H9 (cell line): ENCODE measurements at regions not wholly inside any gene's neighbourhood (a gene's known extent, or its start where the extent isn't known, plus 50 kb on each side); places are given as distances from the start of the nearest gene placed in this dataset.
A peak's percentile ranks its signal among the peaks of the same experiment; 100 is the strongest.

Source experiments
- DNase-seq: peaks from one replicate; pipeline ENCODE4 v3.0.0-alpha.2; 2017
- H2AFZ ChIP-seq: one replicate; pipeline ENCODE4 v1.6.1; 2013; ENCODE audit warnings: mild to moderate bottlenecking, low read length, control low read depth, moderate library complexity
- H2AK5ac ChIP-seq: 2 replicates; pipeline ENCODE4 v1.6.1; 2013; ENCODE audit warnings: low read length, control low read depth, mixed read lengths; ENCODE audit not compliant: insufficient read length
- H2BK120ac ChIP-seq: one replicate; pipeline ENCODE4 v1.6.1; 2013; ENCODE audit warnings: low read depth, mild to moderate bottlenecking, low read length, control low read depth, inconsistent platforms; ENCODE audit not compliant: poor library complexity, severe bottlenecking
- H2BK12ac ChIP-seq: 2 replicates; pipeline ENCODE4 v1.6.1; 2013; ENCODE audit warnings: low read length, control low read depth, mixed read lengths, low read depth; ENCODE audit not compliant: insufficient read length
- H2BK15ac ChIP-seq: 2 replicates; pipeline ENCODE4 v1.6.1; 2013; ENCODE audit warnings: low read depth, low read length, control low read depth
- H2BK20ac ChIP-seq: one replicate; pipeline ENCODE4 v1.6.1; 2013; ENCODE audit warnings: low read depth, mild to moderate bottlenecking, low read length, control low read depth, inconsistent platforms; ENCODE audit not compliant: poor library complexity, severe bottlenecking
- H2BK5ac ChIP-seq: 2 replicates; pipeline ENCODE4 v1.6.1; 2013; ENCODE audit warnings: low read length, control low read depth, mixed read lengths; ENCODE audit not compliant: insufficient read length
- H3K14ac ChIP-seq: 2 replicates; pipeline ENCODE4 v1.6.1; 2013; ENCODE audit warnings: low read length, control low read depth; ENCODE audit not compliant: insufficient read depth
- H3K18ac ChIP-seq: 2 replicates; pipeline ENCODE4 v1.6.1; 2013; ENCODE audit warnings: low read depth, mild to moderate bottlenecking, mixed read lengths, low read length, control low read depth; ENCODE audit not compliant: insufficient read length
- H3K23ac ChIP-seq: 2 replicates; pipeline ENCODE4 v1.6.1; 2013; ENCODE audit warnings: low read length, control low read depth, mixed read lengths, low read depth; ENCODE audit not compliant: insufficient read length
- H3K23me2 ChIP-seq: 2 replicates; pipeline ENCODE4 v1.6.1; 2013; ENCODE audit warnings: low read depth, mild to moderate bottlenecking, mixed read lengths, low read length, control low read depth; ENCODE audit not compliant: insufficient read length, poor library complexity, severe bottlenecking
- H3K27ac ChIP-seq: 2 replicates; pipeline ENCODE4 v1.5.1; 2013; ENCODE audit warnings: low read length, control low read depth, mixed read lengths, low read depth; ENCODE audit not compliant: insufficient read length
- H3K27me3 ChIP-seq: 2 replicates; pipeline ENCODE4 v1.6.1; 2013; ENCODE audit warnings: low read length, control low read depth, inconsistent platforms; ENCODE audit not compliant: insufficient read depth
- H3K4ac ChIP-seq: 2 replicates; pipeline ENCODE4 v1.6.1; 2013; ENCODE audit warnings: low read depth, mild to moderate bottlenecking, control low read depth, inconsistent platforms, low read length, moderate library complexity
- H3K4me1 ChIP-seq: 2 replicates; pipeline ENCODE4 v1.6.1; 2013; ENCODE audit warnings: low read length, control low read depth, inconsistent platforms; ENCODE audit not compliant: insufficient read depth
- H3K4me2 ChIP-seq: 2 replicates; pipeline ENCODE4 v1.6.1; 2013; ENCODE audit warnings: low read length, control low read depth, mixed read lengths; ENCODE audit not compliant: insufficient read length, insufficient read depth
- H3K56ac ChIP-seq: 2 replicates; pipeline ENCODE4 v1.6.1; 2013; ENCODE audit warnings: low read depth, mild to moderate bottlenecking, mixed read lengths, low read length, control low read depth; ENCODE audit not compliant: insufficient read length
- H3K79me1 ChIP-seq: 2 replicates; pipeline ENCODE4 v1.6.1; 2013; ENCODE audit warnings: low read depth, mild to moderate bottlenecking, moderate library complexity, low read length, control low read depth, inconsistent platforms; ENCODE audit not compliant: insufficient read depth, poor library complexity, severe bottlenecking
- H3K79me2 ChIP-seq: 2 replicates; pipeline ENCODE4 v1.6.1; 2013; ENCODE audit warnings: low read length, control low read depth, inconsistent platforms; ENCODE audit not compliant: insufficient read depth
- H3K9ac ChIP-seq: 2 replicates; pipeline ENCODE4 v1.6.1; 2013; ENCODE audit warnings: low read length, control low read depth, mixed read lengths; ENCODE audit not compliant: insufficient read length; ENCODE audit errors: extremely low read depth
- H3K9me3 ChIP-seq: one replicate; pipeline ENCODE4 v1.6.1; 2013; ENCODE audit warnings: low read depth, low read length, inconsistent platforms; ENCODE audit not compliant: control insufficient read depth
- H3T11ph ChIP-seq: one replicate; pipeline ENCODE4 v1.6.1; 2013; ENCODE audit warnings: mild to moderate bottlenecking, low read length, control low read depth, inconsistent platforms
- H4K20me1 ChIP-seq: one replicate; pipeline ENCODE4 v1.6.1; 2013; ENCODE audit not compliant: control insufficient read depth, insufficient read length, insufficient read depth
- H4K5ac ChIP-seq: 2 replicates; pipeline ENCODE4 v1.6.1; 2013; ENCODE audit warnings: low read depth, mild to moderate bottlenecking, mixed read lengths, low read length, control low read depth; ENCODE audit not compliant: insufficient read length
- H4K8ac ChIP-seq: replicated peaks from 2 replicates; pipeline ENCODE4 v1.6.1; 2013; ENCODE audit warnings: low read length, control low read depth, mixed read lengths, low read depth; ENCODE audit not compliant: insufficient read length
- H4K91ac ChIP-seq: 2 replicates; pipeline ENCODE4 v1.6.1; 2013; ENCODE audit warnings: low read depth, mild to moderate bottlenecking, moderate library complexity, mixed read lengths, low read length, control low read depth; ENCODE audit not compliant: insufficient read length
- H3K27ac Mint-ChIP-seq, 3 experiments: 2 replicates in 2 of 3; 3 replicates in 1 of 3; pipeline ENCODE4 v1.8.0; 2020 to 2021; ENCODE audit warnings: mixed read lengths in 3 of 3, mild to moderate bottlenecking in 1 of 3, moderate library complexity in 1 of 3
- H3K27me3 Mint-ChIP-seq: 2 replicates; pipeline ENCODE4 v1.8.0; 2021; ENCODE audit warnings: low read depth, mild to moderate bottlenecking, moderate library complexity, mixed read lengths
- H3K36me3 Mint-ChIP-seq, 3 experiments: 2 replicates in 2 of 3; 3 replicates in 1 of 3; pipeline ENCODE4 v1.8.0; 2020 to 2021; ENCODE audit warnings: low read depth in 3 of 3, mixed read lengths in 3 of 3; ENCODE audit not compliant: insufficient read depth in 1 of 3
- H3K4me1 Mint-ChIP-seq, 2 experiments: 2 replicates each; pipeline ENCODE4 v1.8.0; 2020; ENCODE audit warnings: mixed read lengths in 2 of 2
- H3K4me3 Mint-ChIP-seq, 2 experiments: 2 replicates in 1 of 2; 3 replicates in 1 of 2; pipeline ENCODE4 v1.8.0; 2020 to 2021; ENCODE audit warnings: mild to moderate bottlenecking in 2 of 2, mixed read lengths in 2 of 2, moderate library complexity in 1 of 2
- H3K9me3 Mint-ChIP-seq, 2 experiments: 2 replicates in 1 of 2; 3 replicates in 1 of 2; pipeline ENCODE4 v1.8.0; 2020; ENCODE audit warnings: mild to moderate bottlenecking in 2 of 2, mixed read lengths in 2 of 2, moderate library complexity in 1 of 2
- WGBS: extraction: QIAGEN DNeasy Blood & Tissue Kit; methylation state at CpG from one replicate; pipeline ENCODE4 v1.1.7; 2013; ENCODE audit warnings: missing lambda C conversion rate, low lambda C conversion rate, mixed read lengths; ENCODE audit not compliant: insufficient read length; ENCODE audit errors: extremely low coverage; 5-methylcytosine and 5-hydroxymethylcytosine counted together
- TF ChIP-seq, protein P1 (sequence below): fragments of 200-600 bp; sonication (generic); conservative IDR thresholded peaks from 3 replicates; pipeline ENCODE4 v1.8.0; 2021; ENCODE audit warnings: antibody characterized with exemption, mild to moderate bottlenecking

GRCh38 chr13:104170980-104171555 lies 1104.9 kb upstream of the SLC10A2 start:
- Histone ChIP-seq H2BK20ac (no peak overlapping the region), H3K23me2 (no peaks in the 10 kb centered on the region), H4K8ac (no peak overlapping the region), H2BK15ac (no peak overlapping the region), H3K9ac (no peak overlapping the region), H3K4me2 (no peak overlapping the region), H4K5ac (no peak overlapping the region), H3K14ac (no peak overlapping the region), H4K20me1 (no peaks in the 10 kb centered on the region), H2BK5ac (no peak overlapping the region), H2AK5ac (no peak overlapping the region), H3K23ac (no peak overlapping the region), H3K27me3 (no peaks in the 10 kb centered on the region), H3K4me1 (no peaks in the 10 kb centered on the region), H4K91ac (no peak overlapping the region), H3K79me1 (no peaks in the 10 kb centered on the region), H2BK12ac (no peak overlapping the region), H2BK120ac (no peak overlapping the region), H3K18ac (no peak overlapping the region), H3K27ac (no peak overlapping the region), H3K4ac (no peak overlapping the region), H3K9me3 (no peaks in the 10 kb centered on the region), H3T11ph (no peak overlapping the region), H3K79me2 (no peaks in the 10 kb centered on the region), H3K56ac (no peak overlapping the region), H2AFZ (no peak overlapping the region)
- peaks cover 0 to 17% of the 10 kb centered on the region in 2 experiments; a peak in 2 of 4 replicates for H3K4me1 Mint-ChIP-seq
- H3K27ac Mint-ChIP-seq = peak overlapping the region in 2 of 3 experiments; percentile 4 to 38; a peak in 2 of 7 replicates
- DNase-seq = no peak
- no peaks in the 10 kb centered on the region for H3K9me3 Mint-ChIP-seq
- no peak overlapping the region for H3K4me3 Mint-ChIP-seq
- TF ChIP-seq, protein P1, sequence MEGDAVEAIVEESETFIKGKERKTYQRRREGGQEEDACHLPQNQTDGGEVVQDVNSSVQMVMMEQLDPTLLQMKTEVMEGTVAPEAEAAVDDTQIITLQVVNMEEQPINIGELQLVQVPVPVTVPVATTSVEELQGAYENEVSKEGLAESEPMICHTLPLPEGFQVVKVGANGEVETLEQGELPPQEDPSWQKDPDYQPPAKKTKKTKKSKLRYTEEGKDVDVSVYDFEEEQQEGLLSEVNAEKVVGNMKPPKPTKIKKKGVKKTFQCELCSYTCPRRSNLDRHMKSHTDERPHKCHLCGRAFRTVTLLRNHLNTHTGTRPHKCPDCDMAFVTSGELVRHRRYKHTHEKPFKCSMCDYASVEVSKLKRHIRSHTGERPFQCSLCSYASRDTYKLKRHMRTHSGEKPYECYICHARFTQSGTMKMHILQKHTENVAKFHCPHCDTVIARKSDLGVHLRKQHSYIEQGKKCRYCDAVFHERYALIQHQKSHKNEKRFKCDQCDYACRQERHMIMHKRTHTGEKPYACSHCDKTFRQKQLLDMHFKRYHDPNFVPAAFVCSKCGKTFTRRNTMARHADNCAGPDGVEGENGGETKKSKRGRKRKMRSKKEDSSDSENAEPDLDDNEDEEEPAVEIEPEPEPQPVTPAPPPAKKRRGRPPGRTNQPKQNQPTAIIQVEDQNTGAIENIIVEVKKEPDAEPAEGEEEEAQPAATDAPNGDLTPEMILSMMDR = no peak
- no CpG with 5 or more reads among the region's 8 CpGs for WGBS
- H3K36me3 Mint-ChIP-seq = no peaks in the 10 kb centered on the region
- H3K27me3 Mint-ChIP-seq = no peaks in the 10 kb centered on the region
